ENCODE measurements at regions not wholly inside any gene's neighbourhood (a gene's known extent, or its start where the extent isn't known, plus 50 kb on each side); places are given as distances from the start of the nearest gene placed in this dataset.

- Histone ChIP-seq H3K4me1 (no peaks in the 10 kb centered on the region), H3K9me3 (no peaks in the 10 kb centered on the region), H3K27ac (no peak overlapping the region), H3K4me3 (no peak overlapping the region), H3K36me3 (no peaks in the 10 kb centered on the region), H3K27me3 (no peaks in the 10 kb centered on the region)
- intact Hi-C loops (cut with DNase I) = no loop called here
- no peak for TF ChIP-seq CTCF (IDR thresholded peaks at IDR 0.05)
- DNase-seq (no peak), ATAC-seq (no peak)
These were observed 50.6 kb upstream of the SLC7A14 start for GRCh38 chr3:170636400-170636973.

Data from left lung (tissue), 4 donors.